ENCODE measurements at regions not wholly inside any gene's neighbourhood (a gene's known extent, or its start where the extent isn't known, plus 50 kb on each side); places are given as distances from the start of the nearest gene placed in this dataset.
A peak's percentile ranks its signal among the peaks of the same experiment; 100 is the strongest.
"Not testable (repeated sequence)": the region's sequence is repeated elsewhere in the genome, so short reads cannot be mapped to it uniquely, and the experiment has no call there.

- no peaks in the 10 kb centered on the region for H3K36me3 Mint-ChIP-seq (ENCODE audit: low read depth)
- no peak overlapping the region for H3K27ac Mint-ChIP-seq
- H3K9me3 Mint-ChIP-seq: peaks cover 5% of the 10 kb centered on the region; the same call in 1 of the 2 replicates
- no peak overlapping the region for H3K4me3 Mint-ChIP-seq
- H3K4me1 Mint-ChIP-seq (ENCODE audit: low read depth): peaks cover 9% of the 10 kb centered on the region; the same call in 1 of the 2 replicates
- no peak for DNase-seq
- TF ChIP-seq CTCF (IDR thresholded peaks at IDR 0.05): no peak
- H3K27me3 Mint-ChIP-seq (ENCODE audit: insufficient read depth): no peaks in the 10 kb centered on the region
These were observed 758.0 kb upstream of the NRXN1 start for GRCh38 chr2:51789918-51790317.

GRCh38 chr2:51782921-51783765, 751.2 kb upstream of the NRXN1 start:
- no peak for TF ChIP-seq CTCF (IDR thresholded peaks at IDR 0.05)
- Mint-ChIP-seq H3K4me3 (peak overlapping the region; percentile 45; the same call in 1 of the 2 replicates), H3K36me3 (ENCODE audit: low read depth) (no peaks in the 10 kb centered on the region), H3K27ac (no peak overlapping the region), H3K9me3 (peaks cover 7% of the 10 kb centered on the region), H3K4me1 (ENCODE audit: low read depth) (peaks cover 10% of the 10 kb centered on the region), H3K27me3 (ENCODE audit: insufficient read depth) (no peaks in the 10 kb centered on the region)
- no peak for DNase-seq

- H3K27me3 Mint-ChIP-seq (ENCODE audit: insufficient read depth): no peaks in the 10 kb centered on the region
- DNase-seq: no peak
- H3K4me1 Mint-ChIP-seq (ENCODE audit: low read depth): peaks cover 10% of the 10 kb centered on the region
- peaks cover 7% of the 10 kb centered on the region; the same call in 1 of the 2 replicates for H3K9me3 Mint-ChIP-seq
- H3K36me3 Mint-ChIP-seq (ENCODE audit: low read depth): no peaks in the 10 kb centered on the region
- TF ChIP-seq CTCF (IDR thresholded peaks at IDR 0.05): no peak
- no peak overlapping the region for H3K4me3 Mint-ChIP-seq
- H3K27ac Mint-ChIP-seq: no peak overlapping the region
These were observed 749.8 kb upstream of the NRXN1 start for GRCh38 chr2:51781691-51782090.

GRCh38 chr2:51780353-51780752, 748.4 kb upstream of the NRXN1 start:
- peaks cover 10% of the 10 kb centered on the region for H3K4me1 Mint-ChIP-seq (ENCODE audit: low read depth)
- H3K27ac Mint-ChIP-seq: no peak overlapping the region
- no peak overlapping the region for H3K4me3 Mint-ChIP-seq
- TF ChIP-seq CTCF (IDR thresholded peaks at IDR 0.05): no peak
- H3K36me3 Mint-ChIP-seq (ENCODE audit: low read depth): no peaks in the 10 kb centered on the region
- peaks cover 7% of the 10 kb centered on the region; the same call in 1 of the 2 replicates for H3K9me3 Mint-ChIP-seq
- no peak for DNase-seq
- no peaks in the 10 kb centered on the region for H3K27me3 Mint-ChIP-seq (ENCODE audit: insufficient read depth)

GRCh38 chr2:51779723-51780122, 747.8 kb upstream of the NRXN1 start:
- not testable (repeated sequence) for DNase-seq; H3K27ac Mint-ChIP-seq; H3K27me3 Mint-ChIP-seq (ENCODE audit: insufficient read depth); H3K36me3 Mint-ChIP-seq (ENCODE audit: low read depth); H3K4me3 Mint-ChIP-seq
- peaks cover 12% of the 10 kb centered on the region for H3K9me3 Mint-ChIP-seq
- H3K4me1 Mint-ChIP-seq (ENCODE audit: low read depth): peaks cover 10% of the 10 kb centered on the region

GRCh38 chr2:51778806-51779205, 746.9 kb upstream of the NRXN1 start:
- H3K9me3 Mint-ChIP-seq: peaks cover 18% of the 10 kb centered on the region
- H3K4me1 Mint-ChIP-seq (ENCODE audit: low read depth): peaks cover 10% of the 10 kb centered on the region

GRCh38 chr2:51774606-51775005, 742.7 kb upstream of the NRXN1 start:
- H3K4me3 Mint-ChIP-seq; DNase-seq; H3K27ac Mint-ChIP-seq; H3K27me3 Mint-ChIP-seq (ENCODE audit: insufficient read depth); H3K4me1 Mint-ChIP-seq (ENCODE audit: low read depth): not testable (repeated sequence)
- peaks cover 20% of the 10 kb centered on the region for H3K36me3 Mint-ChIP-seq (ENCODE audit: low read depth)
- H3K9me3 Mint-ChIP-seq: peaks cover 34% of the 10 kb centered on the region

More at GRCh38 chr2:51778806-51779205, 746.9 kb upstream of the NRXN1 start:
- no peaks in the 10 kb centered on the region for H3K27me3 Mint-ChIP-seq (ENCODE audit: insufficient read depth)
- no peak for TF ChIP-seq CTCF (IDR thresholded peaks at IDR 0.05)
- no peak overlapping the region for H3K27ac Mint-ChIP-seq
- no peak overlapping the region for H3K4me3 Mint-ChIP-seq
- peaks cover 6% of the 10 kb centered on the region for H3K36me3 Mint-ChIP-seq (ENCODE audit: low read depth)
- no peak for DNase-seq

All from HFFc6 (cell line).